OCI-LY3 (cell line): ENCODE measurements at regions not wholly inside any gene's neighbourhood (a gene's known extent, or its start where the extent isn't known, plus 50 kb on each side); places are given as distances from the start of the nearest gene placed in this dataset.

Experiments used
- H2AFZ ChIP-seq: fragments of 200-600, 300-600 bp; shearing (Covaris generic); 2 replicates; pipeline ENCODE4 v1.6.0; 2014; ENCODE audit warnings: antibody characterized with exemption, low read depth, low read length
- H3K27ac ChIP-seq: fragments of 200-600, 300-600 bp; sonication (generic); 2 replicates; pipeline ENCODE4 v1.5.1; 2014; ENCODE audit warnings: mild to moderate bottlenecking, low read length, moderate library complexity, mixed read lengths
- H3K27me3 ChIP-seq: fragments of 200-600, 300-600 bp; sonication (generic); 2 replicates; pipeline ENCODE4 v1.6.1; 2014; ENCODE audit warnings: low read depth, low read length, mixed read lengths
- H3K36me3 ChIP-seq: fragments of 200-600, 300-600 bp; sonication (generic); replicated peaks from 2 replicates; pipeline ENCODE3; 2014; ENCODE audit warnings: low read depth, low read length, mixed read lengths
- H3K4me1 ChIP-seq: fragments of 300-600, 200-600 bp; sonication (generic); 2 replicates; pipeline ENCODE4 v1.6.1; 2014; ENCODE audit warnings: low read length, mixed read lengths
- H3K4me2 ChIP-seq: fragments of 200-600, 300-600 bp; sonication (generic); 2 replicates; pipeline ENCODE4 v1.6.1; 2014; ENCODE audit warnings: low read length, mixed read lengths
- H3K4me3 ChIP-seq: fragments of 300-600, 200-600 bp; sonication (generic); 2 replicates; pipeline ENCODE4 v1.5.1; 2014; ENCODE audit warnings: antibody characterized with exemption, mild to moderate bottlenecking, low read length, moderate library complexity
- H3K79me2 ChIP-seq: fragments of 300-600, 200-600 bp; shearing (Covaris generic); 2 replicates; pipeline ENCODE4 v1.6.1; 2014; ENCODE audit warnings: mild to moderate bottlenecking, low read length, mixed read lengths
- H3K9ac ChIP-seq: fragments of 300-600, 200-600 bp; shearing (Covaris generic); 2 replicates; pipeline ENCODE4 v1.6.0; 2014; ENCODE audit warnings: mild to moderate bottlenecking, low read length, moderate library complexity
- H3K9me3 ChIP-seq: fragments of 200-600, 300-600 bp; shearing (Covaris generic); 2 replicates; pipeline ENCODE4 v1.6.1; 2014; ENCODE audit warnings: low read length, mixed read lengths; ENCODE audit not compliant: insufficient read depth
- H4K20me1 ChIP-seq: fragments of 200-600, 300-600 bp; sonication (generic); 2 replicates; pipeline ENCODE4 v1.6.1; 2016; ENCODE audit warnings: low read length, mixed read lengths; ENCODE audit not compliant: insufficient read depth
- EZH2phosphoT487 ChIP-seq: fragments of 200-600 bp; shearing (Covaris generic); IDR thresholded peaks from 2 replicates; pipeline ENCODE4 v1.6.1; 2018; ENCODE audit warnings: antibody characterized with exemption, mixed run types, low read depth
- TF ChIP-seq, protein P1 (sequence below): fragments of 200-600, 300-600 bp; sonication (generic); IDR thresholded peaks from 2 replicates; pipeline ENCODE4 v1.5.1; 2014; ENCODE audit warnings: antibody characterized with exemption, low read length, low read depth

DNA sequence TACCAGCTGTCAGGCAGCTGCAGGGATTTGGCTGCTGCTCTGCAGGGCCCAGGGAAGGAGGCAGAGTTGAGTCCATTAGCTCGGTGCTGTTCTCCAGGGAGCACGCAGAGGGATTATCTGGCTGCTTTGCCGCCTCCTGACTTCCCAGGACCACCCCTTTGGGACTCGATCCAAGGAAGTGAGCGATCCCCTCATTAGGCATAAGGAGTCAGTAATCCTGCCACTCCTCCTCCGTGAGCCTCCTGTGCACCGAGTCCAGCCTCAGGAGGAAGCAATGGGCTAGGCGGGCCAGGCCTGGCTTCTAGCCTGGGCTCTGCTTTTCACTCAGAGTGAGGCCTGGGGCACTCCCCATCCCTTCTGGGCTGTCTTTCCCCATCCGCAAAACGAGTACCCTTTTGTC lies 417.9 kb downstream of the RPS24 start:
- Histone ChIP-seq H3K27ac (no peak overlapping the region), H3K27me3 (0 out of 2 replicates have a peak, but pooled peaks cover 7% of the 10 kb centered on the region), H3K4me2 (no peak overlapping the region), H3K79me2 (no peaks in the 10 kb centered on the region), H2AFZ (no peak overlapping the region), H3K9ac (no peak overlapping the region), H3K9me3 (no peaks in the 10 kb centered on the region), H3K4me1 (no peaks in the 10 kb centered on the region), H3K36me3 (no peaks in the 10 kb centered on the region), H3K4me3 (no peak overlapping the region), H4K20me1 (no peaks in the 10 kb centered on the region)
- TF ChIP-seq, protein P1, sequence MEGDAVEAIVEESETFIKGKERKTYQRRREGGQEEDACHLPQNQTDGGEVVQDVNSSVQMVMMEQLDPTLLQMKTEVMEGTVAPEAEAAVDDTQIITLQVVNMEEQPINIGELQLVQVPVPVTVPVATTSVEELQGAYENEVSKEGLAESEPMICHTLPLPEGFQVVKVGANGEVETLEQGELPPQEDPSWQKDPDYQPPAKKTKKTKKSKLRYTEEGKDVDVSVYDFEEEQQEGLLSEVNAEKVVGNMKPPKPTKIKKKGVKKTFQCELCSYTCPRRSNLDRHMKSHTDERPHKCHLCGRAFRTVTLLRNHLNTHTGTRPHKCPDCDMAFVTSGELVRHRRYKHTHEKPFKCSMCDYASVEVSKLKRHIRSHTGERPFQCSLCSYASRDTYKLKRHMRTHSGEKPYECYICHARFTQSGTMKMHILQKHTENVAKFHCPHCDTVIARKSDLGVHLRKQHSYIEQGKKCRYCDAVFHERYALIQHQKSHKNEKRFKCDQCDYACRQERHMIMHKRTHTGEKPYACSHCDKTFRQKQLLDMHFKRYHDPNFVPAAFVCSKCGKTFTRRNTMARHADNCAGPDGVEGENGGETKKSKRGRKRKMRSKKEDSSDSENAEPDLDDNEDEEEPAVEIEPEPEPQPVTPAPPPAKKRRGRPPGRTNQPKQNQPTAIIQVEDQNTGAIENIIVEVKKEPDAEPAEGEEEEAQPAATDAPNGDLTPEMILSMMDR: no peak
- TF ChIP-seq EZH2phosphoT487: no peak

DNA sequence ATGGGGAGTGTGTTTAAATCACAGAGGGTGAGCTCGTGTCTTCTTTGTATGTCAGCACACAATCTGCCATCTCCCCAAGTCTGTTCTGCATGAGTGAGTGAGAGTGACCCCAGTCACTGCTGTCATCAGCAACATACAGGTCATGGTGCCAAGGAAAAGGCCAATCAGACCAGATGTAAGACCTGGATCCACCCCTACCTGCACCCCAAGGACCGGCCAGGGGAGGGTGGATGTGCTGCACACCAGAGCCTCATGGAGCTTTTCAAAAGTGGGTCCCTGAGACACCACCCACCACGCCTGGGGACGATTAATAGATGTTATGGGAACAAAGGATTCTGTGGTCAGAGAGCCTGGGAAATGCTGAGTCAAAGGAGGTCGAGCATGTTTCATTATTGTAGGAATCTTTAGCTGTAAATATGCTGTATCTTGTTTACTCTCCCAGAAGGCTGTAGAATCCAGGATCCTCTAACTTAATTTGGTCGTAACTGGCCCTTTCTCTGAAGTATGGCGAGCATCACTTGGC lies 420.5 kb downstream of the RPS24 start:
- no peak overlapping the region for H2AFZ ChIP-seq
- no peaks in the 10 kb centered on the region for H3K9me3 ChIP-seq
- no peak overlapping the region for H3K9ac ChIP-seq
- H3K4me2 ChIP-seq: no peak overlapping the region
- H3K36me3 ChIP-seq: no peaks in the 10 kb centered on the region
- TF ChIP-seq, protein P1: no peak
- no peak for TF ChIP-seq EZH2phosphoT487
- H3K27me3 ChIP-seq: 0 out of 2 replicates have a peak, but pooled peaks cover 3% of the 10 kb centered on the region
- no peaks in the 10 kb centered on the region for H3K79me2 ChIP-seq
- no peak overlapping the region for H3K4me3 ChIP-seq
- H4K20me1 ChIP-seq: no peaks in the 10 kb centered on the region
- H3K4me1 ChIP-seq: no peaks in the 10 kb centered on the region
- H3K27ac ChIP-seq: no peak overlapping the region

DNA sequence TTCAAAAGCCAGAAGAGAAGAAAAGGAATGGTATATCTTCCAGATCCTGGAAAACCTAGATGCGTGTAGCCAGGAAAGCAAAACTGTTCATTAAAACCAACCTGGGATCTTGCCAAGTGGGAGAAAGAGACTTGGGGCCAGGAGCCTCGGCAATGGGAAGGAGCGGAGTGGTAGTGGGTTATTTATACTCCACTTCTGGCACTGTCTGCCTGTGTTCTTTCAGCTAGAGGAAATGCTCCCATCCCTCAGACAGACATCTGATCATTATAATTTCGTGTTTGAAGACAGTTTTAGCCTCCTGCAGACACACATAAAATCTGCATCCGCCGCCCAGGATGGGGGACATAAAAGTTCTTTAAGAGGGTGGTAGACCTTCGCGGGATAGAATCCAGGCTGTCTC lies 421.6 kb downstream of the RPS24 start:
- H3K27ac ChIP-seq: no peak overlapping the region
- no peaks in the 10 kb centered on the region for H3K4me1 ChIP-seq
- no peaks in the 10 kb centered on the region for H3K9me3 ChIP-seq
- no peaks in the 10 kb centered on the region for H4K20me1 ChIP-seq
- no peak for TF ChIP-seq EZH2phosphoT487
- TF ChIP-seq, protein P1: no peak
- H3K36me3 ChIP-seq: no peaks in the 10 kb centered on the region
- no peak overlapping the region for H3K4me2 ChIP-seq
- H3K27me3 ChIP-seq: 0 out of 2 replicates have a peak, but pooled peaks cover 3% of the 10 kb centered on the region
- H2AFZ ChIP-seq: no peak overlapping the region
- H3K79me2 ChIP-seq: no peaks in the 10 kb centered on the region
- no peak overlapping the region for H3K9ac ChIP-seq
- no peak overlapping the region for H3K4me3 ChIP-seq

DNA sequence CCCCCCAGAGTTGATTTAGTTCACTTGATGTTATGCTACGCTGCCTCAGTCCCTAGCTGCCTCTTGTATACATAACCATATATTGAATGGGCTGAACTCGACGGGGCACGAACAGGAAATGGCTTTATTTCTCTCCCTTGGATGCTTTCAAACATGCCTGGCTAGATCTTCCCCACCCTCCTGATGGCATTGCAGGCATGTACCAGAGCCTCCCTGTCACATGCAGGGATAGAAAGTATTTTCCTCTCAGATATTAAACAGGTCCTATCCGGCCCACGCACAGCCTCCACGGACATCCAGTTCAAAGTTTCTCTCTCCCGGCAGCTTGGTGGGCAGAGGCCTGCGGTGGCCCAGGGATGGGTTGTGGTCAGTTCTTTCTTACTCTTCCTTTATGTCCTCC lies 422.1 kb downstream of the RPS24 start:
- Histone ChIP-seq H4K20me1 (no peaks in the 10 kb centered on the region), H3K9ac (no peak overlapping the region), H3K4me3 (no peak overlapping the region), H3K4me1 (no peaks in the 10 kb centered on the region), H3K79me2 (no peaks in the 10 kb centered on the region), H3K27me3 (no peaks in the 10 kb centered on the region), H3K36me3 (no peaks in the 10 kb centered on the region), H3K4me2 (no peak overlapping the region), H3K9me3 (no peaks in the 10 kb centered on the region), H2AFZ (no peak overlapping the region), H3K27ac (no peak overlapping the region)
- TF ChIP-seq EZH2phosphoT487: no peak
- TF ChIP-seq, protein P1: no peak
